Motor neuron (in vitro differentiated cells): ENCODE measurements at regions not wholly inside any gene's neighbourhood (a gene's known extent, or its start where the extent isn't known, plus 50 kb on each side); places are given as distances from the start of the nearest gene placed in this dataset.

Experiments
- ATAC-seq, 8 experiments: fragments of 200-7000 bp; cut with Tn5 transposase; replicated peaks in 6 of 8; 2 replicates each; pipeline ENCODE4 v1.8.0; 2021; ENCODE audit warnings: mild to moderate bottlenecking in 8 of 8, moderate library complexity in 8 of 8
- H3K27ac ChIP-seq, 2 donors: fragments of 250-450 bp; sonication (Bioruptor Pico); 2 replicates each; pipeline ENCODE4 v1.9.0; 2021; ENCODE audit warnings: antibody characterized with exemption in 2 of 2, mild to moderate bottlenecking in 2 of 2, moderate library complexity in 1 of 2
- H3K4me1 ChIP-seq, 2 donors: fragments of 250-450 bp; sonication (Bioruptor Pico); replicated peaks in 1 of 2; 2 replicates each; pipeline ENCODE4 v1.6.1; 2021; ENCODE audit warnings: antibody characterized with exemption in 2 of 2, mild to moderate bottlenecking in 2 of 2, moderate library complexity in 1 of 2
- H3K4me3 ChIP-seq, 5 donors: fragments of 250-450 bp; sonication (Bioruptor Pico); 2 replicates each; pipeline ENCODE4 v1.9.0; 2021; ENCODE audit warnings: antibody characterized with exemption in 5 of 5, mild to moderate bottlenecking in 5 of 5, moderate library complexity in 4 of 5
- WGBS, 10 experiments: fragments of 450-650 bp; shearing (Covaris generic); methylation state at CpG; one replicate each; pipeline ENCODE4 v1.0.0; 2022; 5-methylcytosine and 5-hydroxymethylcytosine counted together
- in situ Hi-C, 9 experiments: fragments of 400-800 bp; cut with MboI; loops; one replicate each; pipeline ENCODE4 v1.15.0; 2021; ENCODE audit warnings: low sequenced_read_pairs in 9 of 9, low pct_unique_long_range_greater_than_20kb in 2 of 9; ENCODE audit not compliant: unreplicated experiment in 9 of 9

GRCh38 chr9:71632776-71633175 lies 135.5 kb downstream of the CEMIP2 start:
- no peak for ATAC-seq
- WGBS, 10 experiments, result 66 to 95% (median 90%) methylated on average over 3 to 5 of the region's 5 CpGs
- in situ Hi-C loops, result no loop called here
- Histone ChIP-seq H3K4me1 (peaks cover 0 to 5% of the 10 kb centered on the region in 2 donors), H3K4me3 (no peak overlapping the region), H3K27ac (no peak overlapping the region)

DNA sequence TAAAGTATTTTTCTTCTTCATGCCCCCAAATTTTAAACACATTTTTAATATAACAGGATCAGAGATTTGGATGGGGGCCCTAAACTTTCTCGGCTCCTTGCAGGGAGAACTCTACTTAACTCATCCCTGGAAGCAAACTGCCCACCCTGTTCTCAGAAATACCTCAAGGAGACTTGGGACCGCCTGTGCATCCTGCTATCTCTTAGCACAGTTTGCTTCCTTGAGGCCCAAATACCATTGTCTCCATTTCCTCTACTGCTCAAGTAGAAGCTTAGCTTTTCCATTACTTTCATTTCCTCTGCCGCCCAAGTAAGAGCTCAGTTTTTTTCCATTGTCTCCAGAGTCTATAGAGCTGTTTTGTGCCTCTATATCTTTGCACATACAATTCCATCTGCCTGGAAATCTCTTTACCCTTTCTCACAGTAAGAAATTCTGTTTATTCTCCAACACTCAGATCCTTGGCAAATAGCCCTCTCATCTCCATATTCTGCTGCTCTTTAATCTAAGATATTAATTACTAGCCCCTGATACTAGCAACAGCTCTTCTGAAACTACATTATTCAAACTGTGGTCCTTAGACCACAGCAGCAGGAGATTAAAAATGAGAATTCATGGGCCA lies 137.8 kb downstream of the CEMIP2 start:
- Histone ChIP-seq H3K27ac (no peak overlapping the region), H3K4me1 (no peaks in the 10 kb centered on the region), H3K4me3 (no peak overlapping the region)
- 7 to 96% (median 81%) methylated on average over 1 to 3 of the region's 3 CpGs; no CpG with 5 or more reads in 2 of the 10 experiments for WGBS, 10 experiments
- in situ Hi-C loops, result no loop called here
- ATAC-seq, result no peak

DNA sequence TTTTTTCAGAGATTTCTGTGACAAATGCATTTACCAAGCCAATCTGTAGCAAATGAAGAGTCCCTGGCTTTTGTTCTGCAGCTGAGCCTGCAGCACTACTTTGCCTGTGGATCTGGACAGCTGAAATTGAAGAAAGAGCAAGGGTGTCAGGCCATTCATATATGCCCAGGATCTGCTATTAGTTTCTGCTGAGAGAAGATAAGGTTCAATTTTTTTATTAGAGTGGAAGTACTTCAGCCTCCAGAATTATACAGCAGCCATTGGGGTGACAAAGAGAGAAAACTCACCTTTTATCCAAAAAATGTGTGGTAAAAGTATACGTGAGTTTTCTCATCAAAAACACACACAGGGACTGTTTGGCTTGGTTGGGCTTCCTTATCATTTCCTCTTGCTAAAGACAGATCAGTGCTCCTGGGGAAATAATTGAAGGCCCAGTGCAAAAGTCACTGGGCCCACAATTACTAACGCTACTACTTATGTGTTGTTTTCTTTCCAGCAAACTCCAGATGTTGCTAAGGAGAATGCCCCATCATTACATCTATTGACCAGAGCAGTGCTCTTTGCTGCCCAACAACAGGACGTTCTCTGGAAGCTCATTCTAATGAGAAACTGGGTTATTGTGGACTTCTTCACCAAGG lies 138.6 kb downstream of the CEMIP2 start:
- no peak overlapping the region for H3K27ac ChIP-seq
- H3K4me1 ChIP-seq, result no peaks in the 10 kb centered on the region
- in situ Hi-C loops, result no loop called here
- no peak overlapping the region for H3K4me3 ChIP-seq
- WGBS, 10 experiments, result 33 to 100% (median 60%) methylated on average over 1 to 3 of the region's 3 CpGs; no CpG with 5 or more reads in 1 of the 10 experiments
- ATAC-seq, result no peak

GRCh38 chr9:71628247-71628646 lies 140.1 kb downstream of the CEMIP2 start:
- no peak overlapping the region for H3K27ac ChIP-seq
- 37 to 100% (median 68%) methylated on average over 2 to 3 of the region's 3 CpGs; no CpG with 5 or more reads in 2 of the 10 experiments for WGBS, 10 experiments
- no peaks in the 10 kb centered on the region for H3K4me1 ChIP-seq
- H3K4me3 ChIP-seq, result no peak overlapping the region
- in situ Hi-C loops, result no loop called here
- ATAC-seq, result peak in 1 of 8 experiments; percentile 63

GRCh38 chr9:71627537-71627936 lies 140.8 kb downstream of the CEMIP2 start:
- in situ Hi-C loops, result no loop called here
- no peak overlapping the region for H3K4me3 ChIP-seq
- WGBS, 10 experiments, result 43 to 100% (median 93%) methylated on average over 1 of the region's 1 CpG; no CpG with 5 or more reads in 3 of the 10 experiments
- H3K27ac ChIP-seq, result no peak overlapping the region
- H3K4me1 ChIP-seq, result no peaks in the 10 kb centered on the region
- ATAC-seq, result no peak

- no peak overlapping the region for H3K27ac ChIP-seq
- 53 to 100% (median 82%) methylated on average over 1 of the region's 1 CpG; no CpG with 5 or more reads in 2 of the 10 experiments for WGBS, 10 experiments
- H3K4me1 ChIP-seq, result no peaks in the 10 kb centered on the region
- no peak for ATAC-seq
- H3K4me3 ChIP-seq, result no peak overlapping the region
- in situ Hi-C loops, result no loop called here
Measured at GRCh38 chr9:71626395-71626794, 141.9 kb downstream of the CEMIP2 start.

DNA sequence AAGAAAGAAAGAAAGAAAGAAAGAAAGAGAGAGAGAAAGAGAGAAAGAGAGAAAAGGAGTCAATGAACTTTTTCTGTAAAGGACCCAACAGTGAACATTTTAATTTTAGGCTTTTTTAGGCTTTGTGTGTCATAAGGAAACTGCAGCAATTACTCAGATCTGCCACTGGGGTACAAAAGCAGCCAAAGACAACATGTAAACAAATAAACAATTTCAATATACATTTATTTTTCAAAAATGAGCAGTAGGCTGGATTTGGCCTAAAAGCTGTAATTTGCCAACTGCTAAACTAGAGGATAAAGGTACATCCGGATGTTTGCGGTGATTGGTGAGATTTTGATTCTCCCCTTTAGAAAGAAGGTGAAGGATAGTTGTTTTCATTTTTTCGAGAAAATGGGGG lies 143.6 kb downstream of the CEMIP2 start:
- no peak overlapping the region for H3K4me3 ChIP-seq
- in situ Hi-C loops, result loop anchor here in 1 of 9 experiments (25.0 kb wide), 1 partner anchor 138 kb away; the partner anchor contains the start of gene CEMIP2
- WGBS, 10 experiments, result 14 to 100% (median 80%) methylated on average over 1 to 3 of the region's 3 CpGs
- no peak for ATAC-seq
- H3K4me1 ChIP-seq, result no peaks in the 10 kb centered on the region
- H3K27ac ChIP-seq, result no peak overlapping the region

- Histone ChIP-seq H3K4me1 (no peaks in the 10 kb centered on the region), H3K4me3 (no peak overlapping the region), H3K27ac (no peak overlapping the region)
- peak in 3 of 8 experiments; percentile 51 to 73 (median 70) for ATAC-seq
- in situ Hi-C loops, result loop anchor here in 1 of 9 experiments (25.0 kb wide), 1 partner anchor 142 kb away; the partner anchor contains the start of gene CEMIP2
- 20 to 100% (median 96%) methylated on average over 1 of the region's 1 CpG; no CpG with 5 or more reads in 4 of the 10 experiments for WGBS, 10 experiments
Measured at GRCh38 chr9:71620746-71621145, 147.6 kb downstream of the CEMIP2 start.

DNA sequence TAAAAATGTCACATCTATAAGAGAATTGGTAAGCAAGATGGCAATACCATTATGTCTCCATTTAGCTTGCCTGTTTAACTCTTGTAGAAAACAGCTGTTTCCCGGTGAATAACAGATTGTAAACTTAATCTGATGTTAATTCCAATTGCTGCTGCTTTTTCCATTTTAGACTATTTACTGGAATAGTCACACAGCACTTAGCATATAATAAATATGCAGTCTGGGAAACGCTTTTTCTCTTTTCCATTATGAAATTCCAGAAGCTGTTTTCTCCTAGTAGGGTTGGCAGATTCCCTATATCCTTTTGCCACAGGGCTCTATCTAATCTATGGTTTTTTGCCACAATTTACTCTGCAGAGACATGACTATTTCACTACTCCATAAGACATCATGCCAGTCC lies 148.0 kb downstream of the CEMIP2 start:
- peak in 3 of 8 experiments; percentile 77 to 86 (median 82) for ATAC-seq
- no peaks in the 10 kb centered on the region for H3K4me1 ChIP-seq
- 0 to 100% (median 80%) methylated on average over 1 to 2 of the region's 2 CpGs; no CpG with 5 or more reads in 2 of the 10 experiments for WGBS, 10 experiments
- in situ Hi-C loops, result loop anchor here in 1 of 9 experiments (25.0 kb wide), 1 partner anchor 142 kb away; the partner anchor contains the start of gene CEMIP2
- no peak overlapping the region for H3K27ac ChIP-seq
- no peak overlapping the region for H3K4me3 ChIP-seq

GRCh38 chr9:71619926-71620325 lies 148.4 kb downstream of the CEMIP2 start:
- in situ Hi-C loops, result loop anchor here in 1 of 9 experiments (25.0 kb wide), 1 partner anchor 142 kb away; the partner anchor contains the start of gene CEMIP2
- Histone ChIP-seq H3K4me3 (no peak overlapping the region), H3K4me1 (no peaks in the 10 kb centered on the region), H3K27ac (no peak overlapping the region)
- 0 to 84% (median 55%) methylated on average over 1 to 2 of the region's 2 CpGs; no CpG with 5 or more reads in 2 of the 10 experiments for WGBS, 10 experiments
- no peak for ATAC-seq

- ATAC-seq, result no peak
- WGBS, 10 experiments, result 50 to 100% (median 77%) methylated on average over 1 to 3 of the region's 3 CpGs
- Histone ChIP-seq H3K4me1 (no peaks in the 10 kb centered on the region), H3K27ac (no peak overlapping the region), H3K4me3 (no peak overlapping the region)
- in situ Hi-C loops, result loop anchor here in 1 of 9 experiments (25.0 kb wide), 1 partner anchor 148 kb away; the partner anchor contains the start of gene CEMIP2
Measured at GRCh38 chr9:71614409-71615010, 153.8 kb downstream of the CEMIP2 start.

GRCh38 chr9:71612889-71613288 lies 155.4 kb downstream of the CEMIP2 start:
- 0 to 64% (median 35%) methylated on average over 1 to 2 of the region's 2 CpGs; no CpG with 5 or more reads in 3 of the 10 experiments for WGBS, 10 experiments
- in situ Hi-C loops, result loop anchor here in 1 of 9 experiments (25.0 kb wide), 1 partner anchor 149 kb away; the partner anchor contains the start of gene CEMIP2

GRCh38 chr9:71609448-71609830 lies 158.9 kb downstream of the CEMIP2 start:
- 75 to 100% (median 94%) methylated on average over 1 of the region's 1 CpG; no CpG with 5 or more reads in 3 of the 10 experiments for WGBS, 10 experiments
- Histone ChIP-seq H3K4me1 (no peaks in the 10 kb centered on the region), H3K27ac (no peak overlapping the region), H3K4me3 (no peak overlapping the region)
- in situ Hi-C loops, result loop anchor here in 1 of 9 experiments (25.0 kb wide), 1 partner anchor 153 kb away; the partner anchor contains the start of gene CEMIP2
- no peak for ATAC-seq

More at GRCh38 chr9:71612889-71613288, 155.4 kb downstream of the CEMIP2 start:
- Histone ChIP-seq H3K4me1 (no peaks in the 10 kb centered on the region), H3K27ac (no peak overlapping the region), H3K4me3 (no peak overlapping the region)
- no peak for ATAC-seq
